ENCODE measurements at regions not wholly inside any gene's neighbourhood (a gene's known extent, or its start where the extent isn't known, plus 50 kb on each side); places are given as distances from the start of the nearest gene placed in this dataset.

GRCh38 chr3:148585671-148586379 lies 111.9 kb upstream of the AGTR1 start:
- no peaks in the 10 kb centered on the region for H3K27me3 ChIP-seq (ENCODE audit: low read length)
- no peak overlapping the region for H2AFZ ChIP-seq (ENCODE audit: low read length)
- no peaks in the 10 kb centered on the region for H3K9me2 ChIP-seq (replicated peaks; ENCODE audit: insufficient read depth, low read length)

GRCh38 chr3:148588291-148588690 lies 109.4 kb upstream of the AGTR1 start:
- no peaks in the 10 kb centered on the region for H3K9me2 ChIP-seq (replicated peaks; ENCODE audit: insufficient read depth, low read length)
- H4K20me1 ChIP-seq (ENCODE audit: insufficient read depth, low read depth, low read length): no peaks in the 10 kb centered on the region
- H3K9ac ChIP-seq (ENCODE audit: low read length): no peak overlapping the region
- no peaks in the 10 kb centered on the region for H3K4me1 ChIP-seq (ENCODE audit: low read length)
- no peaks in the 10 kb centered on the region for H3K36me3 ChIP-seq (ENCODE audit: insufficient read depth, low read length)
- no peak overlapping the region for H3K4me2 ChIP-seq (ENCODE audit: low read depth, low read length, poor library complexity, severe bottlenecking)
- no peaks in the 10 kb centered on the region for H3K27me3 ChIP-seq (ENCODE audit: low read length)
- H3K27ac ChIP-seq (ENCODE audit: low read length): no peak overlapping the region
- H3K79me2 ChIP-seq (ENCODE audit: low read length): no peaks in the 10 kb centered on the region
- no peaks in the 10 kb centered on the region for H3K9me3 ChIP-seq (ENCODE audit: low read length)
- no peak overlapping the region for H2AFZ ChIP-seq (ENCODE audit: low read length)
- DNase-seq: no peak
- no peak overlapping the region for H3K4me3 ChIP-seq (ENCODE audit: low read length)

More at GRCh38 chr3:148585671-148586379, 111.9 kb upstream of the AGTR1 start:
- no peaks in the 10 kb centered on the region for H3K4me1 ChIP-seq (ENCODE audit: low read length)
- H3K36me3 ChIP-seq (ENCODE audit: insufficient read depth, low read length): no peaks in the 10 kb centered on the region
- H3K4me3 ChIP-seq (ENCODE audit: low read length): no peak overlapping the region
- no peak overlapping the region for H3K4me2 ChIP-seq (ENCODE audit: low read depth, low read length, poor library complexity, severe bottlenecking)
- no peaks in the 10 kb centered on the region for H3K79me2 ChIP-seq (ENCODE audit: low read length)
- no peaks in the 10 kb centered on the region for H4K20me1 ChIP-seq (ENCODE audit: insufficient read depth, low read depth, low read length)
- H3K9me3 ChIP-seq (ENCODE audit: low read length): no peaks in the 10 kb centered on the region
- H3K9ac ChIP-seq (ENCODE audit: low read length): no peak overlapping the region
- no peak overlapping the region for H3K27ac ChIP-seq (ENCODE audit: low read length)
- DNase-seq: no peak

GRCh38 chr3:148591525-148591924 lies 106.2 kb upstream of the AGTR1 start:
- H3K4me1 ChIP-seq (ENCODE audit: low read length): no peaks in the 10 kb centered on the region
- H3K9me3 ChIP-seq (ENCODE audit: low read length): no peaks in the 10 kb centered on the region
- no peak overlapping the region for H3K9ac ChIP-seq (ENCODE audit: low read length)
- no peak overlapping the region for H3K27ac ChIP-seq (ENCODE audit: low read length)
- no peaks in the 10 kb centered on the region for H3K9me2 ChIP-seq (replicated peaks; ENCODE audit: insufficient read depth, low read length)
- no peaks in the 10 kb centered on the region for H4K20me1 ChIP-seq (ENCODE audit: insufficient read depth, low read depth, low read length)
- no peaks in the 10 kb centered on the region for H3K27me3 ChIP-seq (ENCODE audit: low read length)
- no peak overlapping the region for H3K4me2 ChIP-seq (ENCODE audit: low read depth, low read length, poor library complexity, severe bottlenecking)
- DNase-seq: no peak
- H3K79me2 ChIP-seq (ENCODE audit: low read length): no peaks in the 10 kb centered on the region
- no peak overlapping the region for H3K4me3 ChIP-seq (ENCODE audit: low read length)
- H3K36me3 ChIP-seq (ENCODE audit: insufficient read depth, low read length): no peaks in the 10 kb centered on the region
- H2AFZ ChIP-seq (ENCODE audit: low read length): no peak overlapping the region

GRCh38 chr3:148598619-148599018 lies 99.1 kb upstream of the AGTR1 start:
- Histone ChIP-seq H3K4me1 (ENCODE audit: low read length) (no peaks in the 10 kb centered on the region), H4K20me1 (ENCODE audit: insufficient read depth, low read depth, low read length) (no peaks in the 10 kb centered on the region), H3K27ac (ENCODE audit: low read length) (no peak overlapping the region), H3K9me2 (replicated peaks; ENCODE audit: insufficient read depth, low read length) (no peaks in the 10 kb centered on the region), H3K79me2 (ENCODE audit: low read length) (no peaks in the 10 kb centered on the region), H3K4me3 (ENCODE audit: low read length) (no peak overlapping the region), H3K36me3 (ENCODE audit: insufficient read depth, low read length) (no peaks in the 10 kb centered on the region), H3K9me3 (ENCODE audit: low read length) (no peaks in the 10 kb centered on the region), H3K9ac (ENCODE audit: low read length) (no peak overlapping the region), H3K4me2 (ENCODE audit: low read depth, low read length, poor library complexity, severe bottlenecking) (no peak overlapping the region), H2AFZ (ENCODE audit: low read length) (no peak overlapping the region), H3K27me3 (ENCODE audit: low read length) (no peaks in the 10 kb centered on the region)
- no peak for DNase-seq

DNA sequence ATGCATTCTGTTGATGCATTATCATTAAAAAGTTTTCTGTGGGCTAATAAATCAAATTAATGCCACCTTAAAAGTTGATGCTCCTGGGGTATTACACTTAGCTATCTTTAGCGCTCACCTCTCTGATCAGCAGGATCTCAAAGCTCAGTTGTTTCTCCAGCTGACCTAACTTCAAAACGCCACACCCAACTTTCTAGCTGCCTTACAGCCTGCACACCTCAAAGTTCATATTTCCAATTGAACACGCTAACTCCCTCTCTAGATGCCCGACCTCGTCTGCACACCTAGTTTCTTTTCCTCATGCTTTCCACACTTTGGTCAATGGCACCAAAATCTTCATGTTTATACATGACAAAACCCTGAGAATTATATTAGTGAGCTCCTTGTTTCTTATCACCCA lies 98.2 kb upstream of the AGTR1 start:
- H3K4me1 ChIP-seq (ENCODE audit: low read length): no peaks in the 10 kb centered on the region
- no peaks in the 10 kb centered on the region for H3K79me2 ChIP-seq (ENCODE audit: low read length)
- H3K4me2 ChIP-seq (ENCODE audit: low read depth, low read length, poor library complexity, severe bottlenecking): no peak overlapping the region
- no peaks in the 10 kb centered on the region for H3K9me2 ChIP-seq (replicated peaks; ENCODE audit: insufficient read depth, low read length)
- H3K9me3 ChIP-seq (ENCODE audit: low read length): no peaks in the 10 kb centered on the region
- no peak for DNase-seq
- H3K36me3 ChIP-seq (ENCODE audit: insufficient read depth, low read length): no peaks in the 10 kb centered on the region
- H3K27ac ChIP-seq (ENCODE audit: low read length): no peak overlapping the region
- H4K20me1 ChIP-seq (ENCODE audit: insufficient read depth, low read depth, low read length): no peaks in the 10 kb centered on the region
- no peak overlapping the region for H3K4me3 ChIP-seq (ENCODE audit: low read length)
- H3K9ac ChIP-seq (ENCODE audit: low read length): no peak overlapping the region
- no peak overlapping the region for H2AFZ ChIP-seq (ENCODE audit: low read length)
- no peaks in the 10 kb centered on the region for H3K27me3 ChIP-seq (ENCODE audit: low read length)

DNA sequence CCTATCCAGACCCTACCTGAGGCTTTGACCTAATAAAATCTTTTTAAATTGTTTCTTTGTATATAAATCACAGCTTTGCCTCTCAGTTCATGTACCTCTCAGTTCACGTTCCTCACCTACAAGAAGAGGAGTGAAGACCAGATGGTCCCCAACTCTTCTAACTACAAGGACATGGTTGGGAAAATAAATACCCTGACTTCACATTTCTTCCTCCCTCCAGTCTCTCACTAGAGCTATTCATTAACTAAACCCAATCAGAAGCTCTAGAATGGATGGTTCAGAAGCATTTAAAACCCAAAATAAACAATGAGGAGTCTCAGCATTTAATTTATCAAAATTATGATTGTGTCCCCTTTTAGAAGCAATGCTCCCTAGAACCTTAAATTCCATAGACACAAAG lies 97.3 kb upstream of the AGTR1 start:
- H3K9ac ChIP-seq (ENCODE audit: low read length): no peak overlapping the region
- no peak overlapping the region for H3K27ac ChIP-seq (ENCODE audit: low read length)
- H2AFZ ChIP-seq (ENCODE audit: low read length): no peak overlapping the region
- no peaks in the 10 kb centered on the region for H3K9me3 ChIP-seq (ENCODE audit: low read length)
- no peaks in the 10 kb centered on the region for H3K27me3 ChIP-seq (ENCODE audit: low read length)
- H3K4me3 ChIP-seq (ENCODE audit: low read length): no peak overlapping the region
- no peaks in the 10 kb centered on the region for H3K4me1 ChIP-seq (ENCODE audit: low read length)
- H3K79me2 ChIP-seq (ENCODE audit: low read length): no peaks in the 10 kb centered on the region
- H3K36me3 ChIP-seq (ENCODE audit: insufficient read depth, low read length): no peaks in the 10 kb centered on the region
- H3K4me2 ChIP-seq (ENCODE audit: low read depth, low read length, poor library complexity, severe bottlenecking): no peak overlapping the region
- no peaks in the 10 kb centered on the region for H4K20me1 ChIP-seq (ENCODE audit: insufficient read depth, low read depth, low read length)
- DNase-seq: no peak
- no peaks in the 10 kb centered on the region for H3K9me2 ChIP-seq (replicated peaks; ENCODE audit: insufficient read depth, low read length)

DNA sequence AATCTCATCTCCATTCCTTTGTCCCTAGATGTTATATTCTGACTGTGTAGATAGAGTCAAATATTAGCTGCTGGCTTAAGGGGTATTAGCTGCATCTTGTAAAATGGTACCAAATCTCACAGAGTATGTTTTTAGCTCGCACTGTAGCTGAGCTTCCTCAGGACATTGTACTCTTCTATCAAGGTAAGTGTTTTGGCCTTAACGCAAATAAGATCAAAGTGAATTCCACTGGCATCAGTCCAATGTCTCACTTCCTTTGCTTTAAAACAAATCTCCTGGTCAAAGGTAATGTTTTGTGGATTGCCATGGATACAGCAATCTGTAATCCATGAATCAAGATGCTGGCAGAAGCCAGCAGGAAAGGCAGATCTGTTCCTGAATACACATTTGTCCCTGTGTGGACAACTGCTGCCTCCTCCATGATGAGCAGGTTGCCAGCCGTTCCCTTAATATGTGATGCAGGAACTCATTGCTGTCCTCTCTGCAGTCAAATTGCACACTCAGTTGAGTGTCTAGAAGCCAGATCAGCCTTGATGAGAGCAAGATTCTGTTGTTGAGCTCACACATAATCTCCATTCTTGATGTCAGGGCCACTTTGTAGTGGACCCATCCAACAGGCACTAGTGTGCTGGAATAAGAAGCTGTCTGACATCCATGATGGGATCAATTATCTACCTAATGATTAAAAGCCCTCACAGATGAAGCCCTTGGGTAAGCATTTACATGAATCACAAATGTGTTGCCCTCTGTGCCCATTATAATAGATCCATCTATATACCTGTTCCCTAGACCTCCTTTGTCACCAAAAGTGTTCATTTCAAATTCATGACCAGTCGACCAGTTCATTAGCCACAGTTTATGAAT lies 96.6 kb upstream of the AGTR1 start:
- Histone ChIP-seq H3K9me3 (ENCODE audit: low read length) (no peaks in the 10 kb centered on the region), H3K27ac (ENCODE audit: low read length) (no peak overlapping the region), H3K4me2 (ENCODE audit: low read depth, low read length, poor library complexity, severe bottlenecking) (no peak overlapping the region), H3K36me3 (ENCODE audit: insufficient read depth, low read length) (no peaks in the 10 kb centered on the region), H4K20me1 (ENCODE audit: insufficient read depth, low read depth, low read length) (no peaks in the 10 kb centered on the region), H3K79me2 (ENCODE audit: low read length) (no peaks in the 10 kb centered on the region), H2AFZ (ENCODE audit: low read length) (no peak overlapping the region), H3K27me3 (ENCODE audit: low read length) (no peaks in the 10 kb centered on the region), H3K4me3 (ENCODE audit: low read length) (no peak overlapping the region), H3K4me1 (ENCODE audit: low read length) (no peaks in the 10 kb centered on the region), H3K9me2 (replicated peaks; ENCODE audit: insufficient read depth, low read length) (no peaks in the 10 kb centered on the region), H3K9ac (ENCODE audit: low read length) (no peak overlapping the region)
- no peak for DNase-seq

DNA sequence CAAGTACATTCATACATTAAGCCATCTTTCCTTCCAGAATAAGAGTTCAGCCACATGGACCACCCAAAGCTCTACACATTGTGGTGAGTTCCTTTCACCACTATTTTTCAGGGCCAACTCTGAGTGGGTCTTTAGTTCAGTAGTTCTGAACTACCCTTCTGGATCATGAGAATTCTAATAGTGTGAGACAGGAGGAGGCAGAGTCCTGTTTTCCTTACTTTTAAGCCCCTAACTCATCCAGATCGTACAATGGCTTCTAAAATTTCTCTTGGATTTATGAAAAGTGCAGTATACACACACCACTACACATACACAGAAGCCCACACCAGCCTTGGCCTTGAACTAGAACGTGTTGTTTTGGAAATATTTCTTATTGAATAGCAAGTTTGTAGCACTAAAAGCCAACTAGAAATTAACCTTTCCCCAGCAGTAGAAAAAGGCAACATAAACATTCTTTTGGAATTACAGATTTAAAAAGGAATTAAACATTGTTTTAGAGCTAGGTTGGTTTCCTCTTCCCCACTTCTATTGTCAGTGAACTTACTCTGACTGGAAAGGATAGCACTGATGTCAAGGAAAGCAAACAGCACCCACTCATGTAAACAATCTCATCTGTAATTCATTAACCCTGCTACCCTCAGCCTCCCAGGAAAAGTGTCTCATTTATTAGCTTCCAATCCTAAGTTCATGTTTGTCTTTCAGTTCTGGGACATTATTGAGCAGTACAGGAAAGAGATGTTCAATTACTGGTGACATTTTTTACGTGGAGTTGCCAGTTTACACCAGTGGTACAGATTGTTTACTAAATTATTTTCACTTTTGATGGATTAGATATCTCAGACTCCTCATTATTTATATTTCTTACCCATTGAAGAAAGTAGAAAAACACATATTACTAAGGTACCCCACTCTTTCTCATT lies 95.7 kb upstream of the AGTR1 start:
- Histone ChIP-seq H2AFZ (ENCODE audit: low read length) (no peak overlapping the region), H4K20me1 (ENCODE audit: insufficient read depth, low read depth, low read length) (no peaks in the 10 kb centered on the region), H3K4me3 (ENCODE audit: low read length) (no peak overlapping the region), H3K9me3 (ENCODE audit: low read length) (no peaks in the 10 kb centered on the region), H3K9ac (ENCODE audit: low read length) (no peak overlapping the region), H3K36me3 (ENCODE audit: insufficient read depth, low read length) (no peaks in the 10 kb centered on the region), H3K79me2 (ENCODE audit: low read length) (no peaks in the 10 kb centered on the region), H3K9me2 (replicated peaks; ENCODE audit: insufficient read depth, low read length) (no peaks in the 10 kb centered on the region), H3K27me3 (ENCODE audit: low read length) (no peaks in the 10 kb centered on the region), H3K4me2 (ENCODE audit: low read depth, low read length, poor library complexity, severe bottlenecking) (no peak overlapping the region), H3K27ac (ENCODE audit: low read length) (no peak overlapping the region), H3K4me1 (ENCODE audit: low read length) (no peaks in the 10 kb centered on the region)
- DNase-seq: no peak

Measured in Karpas-422 (cell line).